ENCODE measurements at regions not wholly inside any gene's neighbourhood (a gene's known extent, or its start where the extent isn't known, plus 50 kb on each side); places are given as distances from the start of the nearest gene placed in this dataset.

DNA sequence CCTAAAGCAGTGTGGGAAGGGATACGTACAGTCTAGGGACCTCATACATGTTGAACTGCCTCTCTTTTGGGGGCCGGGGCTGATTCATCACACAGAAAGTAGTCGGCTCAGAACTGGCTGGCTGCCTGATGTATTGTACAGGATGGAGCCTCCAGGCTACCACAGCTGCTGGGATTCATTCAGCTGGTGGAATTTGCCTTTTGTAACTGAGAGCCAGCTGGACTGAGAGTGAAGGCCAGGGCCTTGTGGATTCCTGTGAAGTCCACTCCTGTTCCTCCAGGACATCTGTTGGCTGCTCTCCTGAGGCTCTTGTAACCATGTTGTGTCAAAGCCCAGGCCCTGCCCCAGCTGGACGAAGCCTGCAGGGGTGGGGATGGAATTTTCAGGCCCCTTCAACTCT lies 116.3 kb upstream of the PRICKLE1 start:
- TF ChIP-seq, protein P1, sequence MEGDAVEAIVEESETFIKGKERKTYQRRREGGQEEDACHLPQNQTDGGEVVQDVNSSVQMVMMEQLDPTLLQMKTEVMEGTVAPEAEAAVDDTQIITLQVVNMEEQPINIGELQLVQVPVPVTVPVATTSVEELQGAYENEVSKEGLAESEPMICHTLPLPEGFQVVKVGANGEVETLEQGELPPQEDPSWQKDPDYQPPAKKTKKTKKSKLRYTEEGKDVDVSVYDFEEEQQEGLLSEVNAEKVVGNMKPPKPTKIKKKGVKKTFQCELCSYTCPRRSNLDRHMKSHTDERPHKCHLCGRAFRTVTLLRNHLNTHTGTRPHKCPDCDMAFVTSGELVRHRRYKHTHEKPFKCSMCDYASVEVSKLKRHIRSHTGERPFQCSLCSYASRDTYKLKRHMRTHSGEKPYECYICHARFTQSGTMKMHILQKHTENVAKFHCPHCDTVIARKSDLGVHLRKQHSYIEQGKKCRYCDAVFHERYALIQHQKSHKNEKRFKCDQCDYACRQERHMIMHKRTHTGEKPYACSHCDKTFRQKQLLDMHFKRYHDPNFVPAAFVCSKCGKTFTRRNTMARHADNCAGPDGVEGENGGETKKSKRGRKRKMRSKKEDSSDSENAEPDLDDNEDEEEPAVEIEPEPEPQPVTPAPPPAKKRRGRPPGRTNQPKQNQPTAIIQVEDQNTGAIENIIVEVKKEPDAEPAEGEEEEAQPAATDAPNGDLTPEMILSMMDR (IDR thresholded peaks at IDR 0.05): no peak
- TF ChIP-seq POLR2A (IDR thresholded peaks at IDR 0.05) (no peak), POLR2AphosphoS5 (IDR thresholded peaks at IDR 0.05) (no peak)

All from prostate gland (tissue), 2 donors.